ENCODE measurements at regions not wholly inside any gene's neighbourhood (a gene's known extent, or its start where the extent isn't known, plus 50 kb on each side); places are given as distances from the start of the nearest gene placed in this dataset.

DNA sequence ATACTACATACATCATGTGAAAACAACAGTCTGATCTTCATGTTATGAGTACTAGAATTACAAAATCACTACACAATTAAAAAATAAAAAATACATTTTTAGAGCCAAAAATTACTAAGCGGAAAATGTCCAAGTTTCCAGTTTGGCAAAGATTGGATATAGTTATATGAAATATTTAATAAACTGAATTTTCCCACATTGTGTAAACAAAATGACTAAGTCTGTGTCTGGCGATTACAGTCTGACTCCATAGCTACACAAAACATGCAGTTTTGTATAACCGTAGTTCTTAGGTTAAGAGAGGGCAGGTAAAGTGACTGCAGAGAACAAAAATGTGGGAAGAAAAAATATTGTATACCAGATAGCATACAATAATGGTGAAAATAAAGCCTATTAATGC is 59.2 kb upstream of the TMEM47 start:
- Mint-ChIP-seq H3K9me3 (ENCODE audit: unreplicated experiment) (no peaks in the 10 kb centered on the region), H3K36me3 (ENCODE audit: unreplicated experiment) (no peaks in the 10 kb centered on the region), H3K27ac (ENCODE audit: unreplicated experiment) (no peak overlapping the region), H3K4me3 (ENCODE audit: unreplicated experiment) (no peak overlapping the region), H3K27me3 (ENCODE audit: unreplicated experiment) (peaks cover 4% of the 10 kb centered on the region), H3K4me1 (ENCODE audit: unreplicated experiment) (peaks cover 8% of the 10 kb centered on the region)
- DNase-seq (ENCODE audit: extremely low spot score, unreplicated experiment), result no peak
- TF ChIP-seq, protein P1, sequence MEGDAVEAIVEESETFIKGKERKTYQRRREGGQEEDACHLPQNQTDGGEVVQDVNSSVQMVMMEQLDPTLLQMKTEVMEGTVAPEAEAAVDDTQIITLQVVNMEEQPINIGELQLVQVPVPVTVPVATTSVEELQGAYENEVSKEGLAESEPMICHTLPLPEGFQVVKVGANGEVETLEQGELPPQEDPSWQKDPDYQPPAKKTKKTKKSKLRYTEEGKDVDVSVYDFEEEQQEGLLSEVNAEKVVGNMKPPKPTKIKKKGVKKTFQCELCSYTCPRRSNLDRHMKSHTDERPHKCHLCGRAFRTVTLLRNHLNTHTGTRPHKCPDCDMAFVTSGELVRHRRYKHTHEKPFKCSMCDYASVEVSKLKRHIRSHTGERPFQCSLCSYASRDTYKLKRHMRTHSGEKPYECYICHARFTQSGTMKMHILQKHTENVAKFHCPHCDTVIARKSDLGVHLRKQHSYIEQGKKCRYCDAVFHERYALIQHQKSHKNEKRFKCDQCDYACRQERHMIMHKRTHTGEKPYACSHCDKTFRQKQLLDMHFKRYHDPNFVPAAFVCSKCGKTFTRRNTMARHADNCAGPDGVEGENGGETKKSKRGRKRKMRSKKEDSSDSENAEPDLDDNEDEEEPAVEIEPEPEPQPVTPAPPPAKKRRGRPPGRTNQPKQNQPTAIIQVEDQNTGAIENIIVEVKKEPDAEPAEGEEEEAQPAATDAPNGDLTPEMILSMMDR (IDR thresholded peaks at IDR 0.05), result no peak

DNA sequence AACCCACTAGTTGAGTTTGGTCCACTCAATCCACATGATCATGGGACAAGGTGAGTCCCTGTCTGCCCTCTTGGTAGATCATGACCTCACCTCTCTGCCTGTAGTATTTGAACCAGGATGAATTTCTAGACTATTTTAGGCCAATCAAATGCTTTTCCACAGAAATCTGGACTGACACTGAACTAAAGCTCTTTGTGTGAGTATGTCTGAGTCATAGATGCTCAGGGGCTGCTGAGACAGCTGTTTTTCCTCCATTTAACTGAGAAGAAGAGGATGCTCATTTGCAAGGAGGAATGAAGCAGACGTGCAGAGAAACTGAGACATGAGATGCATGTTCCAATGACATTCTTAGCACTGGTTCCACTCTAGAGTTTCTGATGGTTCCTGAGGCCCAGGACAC is 77.3 kb upstream of the TMEM47 start:
- TF ChIP-seq, protein P1 (IDR thresholded peaks at IDR 0.05), result no peak
- Mint-ChIP-seq H3K36me3 (ENCODE audit: unreplicated experiment) (no peaks in the 10 kb centered on the region), H3K27ac (ENCODE audit: unreplicated experiment) (no peak overlapping the region), H3K9me3 (ENCODE audit: unreplicated experiment) (no peaks in the 10 kb centered on the region), H3K4me1 (ENCODE audit: unreplicated experiment) (no peaks in the 10 kb centered on the region), H3K27me3 (ENCODE audit: unreplicated experiment) (peaks cover 2% of the 10 kb centered on the region), H3K4me3 (ENCODE audit: unreplicated experiment) (no peak overlapping the region)
- DNase-seq (ENCODE audit: extremely low spot score, unreplicated experiment), result no peak

DNA sequence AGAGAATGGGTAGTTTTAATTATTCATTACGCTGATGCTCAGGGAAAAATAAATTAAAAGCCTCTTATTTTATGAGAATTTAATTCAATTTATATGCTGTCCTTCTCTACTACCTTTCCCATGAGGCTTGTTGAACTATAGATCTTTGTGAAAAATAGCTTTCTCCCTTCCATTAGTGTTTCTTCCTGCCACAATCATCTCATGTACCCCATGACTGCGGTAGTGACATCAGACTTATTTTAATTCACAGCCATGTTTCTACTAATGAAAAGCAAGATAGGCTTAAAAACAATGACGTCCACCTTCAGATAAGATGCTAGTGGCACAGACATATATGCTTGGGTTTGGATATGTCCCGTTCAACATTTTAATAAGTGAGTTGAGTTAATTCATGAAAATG is 87.4 kb upstream of the TMEM47 start:
- no peak overlapping the region for H3K27ac Mint-ChIP-seq (ENCODE audit: unreplicated experiment)
- no peak for DNase-seq (ENCODE audit: extremely low spot score, unreplicated experiment)
- no peaks in the 10 kb centered on the region for H3K9me3 Mint-ChIP-seq (ENCODE audit: unreplicated experiment)
- no peaks in the 10 kb centered on the region for H3K4me1 Mint-ChIP-seq (ENCODE audit: unreplicated experiment)
- TF ChIP-seq, protein P1 (IDR thresholded peaks at IDR 0.05), result no peak
- no peak overlapping the region for H3K4me3 Mint-ChIP-seq (ENCODE audit: unreplicated experiment)
- no peaks in the 10 kb centered on the region for H3K36me3 Mint-ChIP-seq (ENCODE audit: unreplicated experiment)
- H3K27me3 Mint-ChIP-seq (ENCODE audit: unreplicated experiment), result peaks cover 5% of the 10 kb centered on the region

DNA sequence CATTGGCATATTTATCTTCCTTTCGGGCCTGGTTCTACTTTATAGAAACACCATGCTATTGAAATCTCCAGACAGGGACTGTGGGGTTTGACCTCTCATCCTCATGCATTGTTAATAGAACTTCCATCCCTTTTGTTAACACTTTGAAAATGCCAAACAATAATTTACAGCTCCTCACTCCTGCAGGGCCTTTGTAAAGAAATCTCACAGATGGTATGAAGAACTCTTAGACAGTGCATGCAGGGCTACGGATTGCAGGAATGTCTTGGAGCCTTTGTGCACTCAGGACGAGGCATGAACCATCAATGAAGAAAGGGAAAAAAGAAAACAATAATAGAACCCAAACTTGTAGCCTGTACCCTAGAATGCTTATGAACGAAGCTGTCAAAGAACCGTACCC is 92.8 kb upstream of the TMEM47 start:
- Mint-ChIP-seq H3K27me3 (ENCODE audit: unreplicated experiment) (peaks cover 5% of the 10 kb centered on the region), H3K9me3 (ENCODE audit: unreplicated experiment) (no peaks in the 10 kb centered on the region), H3K4me1 (ENCODE audit: unreplicated experiment) (no peaks in the 10 kb centered on the region), H3K36me3 (ENCODE audit: unreplicated experiment) (no peaks in the 10 kb centered on the region), H3K27ac (ENCODE audit: unreplicated experiment) (no peak overlapping the region), H3K4me3 (ENCODE audit: unreplicated experiment) (no peak overlapping the region)
- TF ChIP-seq, protein P1 (IDR thresholded peaks at IDR 0.05), result no peak
- DNase-seq (ENCODE audit: extremely low spot score, unreplicated experiment), result no peak

DNA sequence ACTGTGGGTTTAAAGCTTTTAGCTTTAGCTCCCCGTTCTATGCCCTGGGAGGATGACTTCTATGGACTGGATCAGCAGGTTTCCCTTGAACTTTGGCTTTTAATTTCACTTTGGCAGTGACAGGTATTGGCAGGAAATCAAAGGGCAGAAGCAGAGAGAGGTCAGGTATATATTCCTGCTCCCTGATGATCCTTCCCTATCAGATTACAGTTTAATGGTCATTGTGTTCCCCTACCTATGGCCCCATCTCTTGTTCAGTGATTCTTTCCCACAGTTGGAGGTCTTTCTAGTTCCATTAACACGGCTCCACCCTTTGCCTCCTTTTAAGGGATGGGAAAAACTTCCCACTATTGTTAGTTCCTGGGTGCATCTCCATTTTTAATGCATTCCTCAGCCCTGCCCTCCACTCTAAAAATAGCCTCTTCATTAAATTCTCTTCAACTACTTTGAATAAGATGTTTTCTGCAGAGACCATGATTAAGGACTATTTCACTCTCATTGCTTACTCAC is 107.8 kb upstream of the TMEM47 start:
- TF ChIP-seq, protein P1 (IDR thresholded peaks at IDR 0.05), result no peak
- H3K9me3 Mint-ChIP-seq (ENCODE audit: unreplicated experiment), result peaks cover 10% of the 10 kb centered on the region
- H3K4me1 Mint-ChIP-seq (ENCODE audit: unreplicated experiment), result no peaks in the 10 kb centered on the region
- H3K4me3 Mint-ChIP-seq (ENCODE audit: unreplicated experiment), result no peak overlapping the region
- no peak for DNase-seq (ENCODE audit: extremely low spot score, unreplicated experiment)
- no peaks in the 10 kb centered on the region for H3K27me3 Mint-ChIP-seq (ENCODE audit: unreplicated experiment)
- H3K36me3 Mint-ChIP-seq (ENCODE audit: unreplicated experiment), result no peaks in the 10 kb centered on the region
- no peak overlapping the region for H3K27ac Mint-ChIP-seq (ENCODE audit: unreplicated experiment)

Measured in osteocyte (in vitro differentiated cells).